Hepatic stellate cell (primary cell): ENCODE measurements at regions not wholly inside any gene's neighbourhood (a gene's known extent, or its start where the extent isn't known, plus 50 kb on each side); places are given as distances from the start of the nearest gene placed in this dataset.
"Not testable (repeated sequence)": the region's sequence is repeated elsewhere in the genome, so short reads cannot be mapped to it uniquely, and the experiment has no call there.

ENCODE experiments used
- DNase-seq: peaks from one replicate; pipeline ENCODE4 v3.0.0; 2011; ENCODE audit warnings: low spot score

DNA sequence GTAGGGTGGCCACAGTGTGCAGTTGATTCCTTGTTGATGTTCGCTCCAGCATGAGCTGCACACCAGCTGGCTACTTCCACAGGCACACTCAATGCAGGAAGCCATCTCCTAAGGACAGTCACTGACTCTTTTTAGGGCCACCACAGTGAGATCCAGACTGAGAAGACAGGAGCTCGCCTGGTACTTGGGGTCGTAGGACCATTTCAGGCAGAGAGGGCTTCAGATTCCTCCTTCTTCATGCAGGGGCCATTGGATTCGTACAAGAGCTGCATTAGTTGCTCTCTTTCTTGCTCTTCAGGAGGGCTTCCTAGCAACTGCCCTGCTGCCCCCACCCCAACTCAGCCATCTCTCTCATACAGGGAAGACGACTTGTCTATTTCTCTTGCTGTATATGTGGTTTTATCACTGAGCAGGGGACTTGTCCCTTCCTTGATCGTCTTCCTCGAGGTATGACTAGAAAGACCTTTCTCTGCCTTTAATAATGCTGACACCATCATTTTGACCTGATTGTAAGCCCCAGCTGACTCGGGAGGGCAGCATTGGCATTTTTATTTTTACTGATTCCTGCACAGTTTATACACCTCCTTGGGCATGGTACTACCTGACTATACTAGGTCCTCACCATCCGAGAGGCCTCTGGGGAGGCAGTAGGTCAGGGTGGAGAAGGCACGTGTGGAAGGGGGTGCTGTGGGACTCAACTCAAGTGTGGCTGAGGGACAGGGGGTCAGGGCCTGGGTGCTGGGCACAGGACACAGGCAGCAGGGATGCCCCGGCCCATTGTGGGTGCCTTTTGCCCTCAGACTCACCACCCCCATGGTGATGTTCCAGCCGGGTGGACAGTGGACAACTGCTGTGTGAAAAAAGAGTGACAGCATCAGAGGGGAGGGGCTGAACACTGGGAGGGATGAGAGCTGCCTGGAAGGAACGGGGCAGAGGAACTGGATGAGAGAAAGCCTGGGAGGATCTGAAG lies 136.7 kb upstream of the ZNF746 start:
- no peak for DNase-seq

DNA sequence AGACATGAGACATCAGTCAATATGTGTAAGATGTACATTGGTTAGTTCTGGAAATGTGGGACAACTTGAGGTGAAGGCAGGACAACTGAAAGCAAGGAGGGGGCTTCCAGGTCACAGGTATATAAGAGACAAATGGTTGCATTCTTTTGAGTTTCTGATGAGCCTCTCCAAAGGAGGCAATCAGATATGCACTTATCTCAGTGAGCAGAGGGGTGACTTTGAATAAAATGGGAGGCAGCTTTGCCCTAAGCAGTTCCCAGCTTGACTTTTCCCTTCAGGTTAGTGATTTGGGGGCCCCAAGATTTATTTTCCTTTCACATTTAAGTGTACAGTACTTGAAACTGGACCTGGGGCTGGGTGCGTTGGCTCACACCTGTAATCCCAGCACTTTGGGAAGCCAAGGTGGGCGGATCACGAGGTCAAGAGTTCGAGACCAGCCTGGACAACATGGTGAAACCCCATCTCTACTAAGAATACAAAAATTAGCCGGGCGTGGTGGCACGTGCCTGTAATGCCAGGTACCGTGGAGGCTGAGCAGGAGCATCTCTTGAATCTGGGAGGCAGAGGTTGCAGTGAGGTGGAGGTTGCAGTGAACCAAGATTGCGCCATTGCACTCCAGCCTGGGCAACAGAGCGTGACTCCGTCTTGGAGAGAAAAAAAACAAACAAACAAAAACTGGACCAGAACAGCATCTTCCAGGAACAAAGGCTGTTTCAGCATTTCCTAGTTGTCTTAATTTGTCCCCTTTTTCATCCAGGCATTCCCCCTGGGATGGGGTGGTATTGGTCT lies 130.9 kb upstream of the ZNF746 start:
- DNase-seq = not testable (repeated sequence)

DNA sequence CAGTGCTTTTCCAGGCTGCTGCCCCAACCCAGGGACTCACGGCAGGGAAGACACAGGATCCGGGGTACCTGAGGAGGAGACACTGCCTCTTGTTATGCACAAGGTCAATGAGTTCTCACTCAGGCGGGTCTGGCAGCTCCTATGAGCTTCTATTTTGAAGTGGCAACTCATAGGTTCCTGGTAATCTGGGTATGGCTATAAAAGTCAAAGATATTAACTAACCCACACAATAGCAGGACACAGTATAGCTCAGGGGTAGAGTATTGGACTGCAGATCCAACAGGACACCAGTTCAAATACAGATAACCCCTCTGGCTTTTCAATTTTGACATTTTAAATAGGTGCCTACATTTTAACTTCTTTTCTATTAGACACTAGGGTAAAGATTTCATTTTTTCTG lies 130.3 kb upstream of the ZNF746 start:
- DNase-seq = no peak

DNA sequence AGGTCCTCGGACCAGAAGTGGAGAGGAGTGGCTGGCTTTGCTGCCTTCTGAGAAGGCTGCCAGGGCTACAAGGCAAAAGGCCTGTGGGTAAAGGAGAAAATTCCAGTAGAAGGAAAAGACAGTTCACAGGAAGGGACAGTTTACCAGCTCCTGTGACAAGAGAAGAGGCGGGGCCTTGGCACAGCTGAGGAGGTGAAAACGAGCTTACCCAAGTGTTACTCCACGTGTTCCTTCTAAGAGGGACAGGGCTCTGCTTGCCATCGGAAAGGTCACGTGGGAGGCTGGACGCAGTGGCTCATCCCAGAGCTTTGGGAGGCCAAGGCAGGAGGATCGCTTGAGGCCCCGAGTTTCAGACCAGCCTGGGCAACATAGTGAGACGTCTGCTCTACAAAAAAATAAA lies 129.4 kb upstream of the ZNF746 start:
- DNase-seq = no peak

DNA sequence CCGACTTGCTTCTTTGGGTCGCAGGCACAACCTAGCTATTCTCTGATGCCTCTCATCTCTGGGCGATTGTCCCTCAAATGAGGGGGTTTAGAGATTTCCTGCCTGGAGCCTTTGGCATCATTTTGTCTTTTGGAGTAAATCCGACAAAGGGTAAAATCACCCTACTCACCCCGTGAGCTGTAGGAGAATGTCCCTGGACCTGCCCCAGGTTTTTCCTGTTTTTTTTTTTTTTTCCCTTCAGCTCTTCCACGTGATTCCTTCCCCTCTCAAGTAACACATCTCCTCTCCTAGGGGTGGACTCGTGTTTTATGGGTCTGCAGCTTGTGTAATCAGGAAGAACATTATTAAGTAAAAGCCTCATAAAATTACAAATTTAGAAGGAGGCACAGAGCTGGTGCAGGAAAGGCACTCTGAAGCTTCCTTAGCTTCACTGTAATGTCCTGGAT lies 128.4 kb upstream of the ZNF746 start:
- DNase-seq = no peak

DNA sequence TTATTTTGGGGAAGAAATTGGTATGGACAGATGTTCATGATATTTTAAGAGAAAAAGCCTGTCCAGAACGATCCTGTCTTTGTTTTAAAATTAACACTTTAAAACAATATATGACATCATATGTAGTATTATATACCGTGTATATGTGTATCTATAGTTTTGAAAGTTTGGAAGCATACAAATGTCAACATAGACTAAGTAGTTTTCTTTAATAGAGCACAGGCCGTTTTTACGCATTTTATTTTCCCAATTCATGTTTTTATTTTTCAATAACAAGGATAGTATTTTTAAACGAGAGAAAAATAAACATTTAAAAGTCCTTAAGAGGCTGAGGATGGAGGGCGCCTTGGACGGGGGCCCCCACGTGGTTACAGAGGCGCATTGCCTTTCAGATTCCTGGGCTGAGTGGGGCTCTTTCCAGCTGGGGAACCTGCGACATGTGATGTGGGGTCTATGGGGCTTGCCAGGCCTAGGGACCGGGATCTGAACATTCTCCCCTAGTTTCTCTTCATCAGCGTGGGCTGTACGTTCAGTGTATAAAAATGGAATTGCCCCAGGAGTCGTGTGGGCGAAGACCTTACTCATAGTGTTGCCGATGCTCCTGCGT lies 127.8 kb upstream of the ZNF746 start:
- DNase-seq = peak; percentile 71

DNA sequence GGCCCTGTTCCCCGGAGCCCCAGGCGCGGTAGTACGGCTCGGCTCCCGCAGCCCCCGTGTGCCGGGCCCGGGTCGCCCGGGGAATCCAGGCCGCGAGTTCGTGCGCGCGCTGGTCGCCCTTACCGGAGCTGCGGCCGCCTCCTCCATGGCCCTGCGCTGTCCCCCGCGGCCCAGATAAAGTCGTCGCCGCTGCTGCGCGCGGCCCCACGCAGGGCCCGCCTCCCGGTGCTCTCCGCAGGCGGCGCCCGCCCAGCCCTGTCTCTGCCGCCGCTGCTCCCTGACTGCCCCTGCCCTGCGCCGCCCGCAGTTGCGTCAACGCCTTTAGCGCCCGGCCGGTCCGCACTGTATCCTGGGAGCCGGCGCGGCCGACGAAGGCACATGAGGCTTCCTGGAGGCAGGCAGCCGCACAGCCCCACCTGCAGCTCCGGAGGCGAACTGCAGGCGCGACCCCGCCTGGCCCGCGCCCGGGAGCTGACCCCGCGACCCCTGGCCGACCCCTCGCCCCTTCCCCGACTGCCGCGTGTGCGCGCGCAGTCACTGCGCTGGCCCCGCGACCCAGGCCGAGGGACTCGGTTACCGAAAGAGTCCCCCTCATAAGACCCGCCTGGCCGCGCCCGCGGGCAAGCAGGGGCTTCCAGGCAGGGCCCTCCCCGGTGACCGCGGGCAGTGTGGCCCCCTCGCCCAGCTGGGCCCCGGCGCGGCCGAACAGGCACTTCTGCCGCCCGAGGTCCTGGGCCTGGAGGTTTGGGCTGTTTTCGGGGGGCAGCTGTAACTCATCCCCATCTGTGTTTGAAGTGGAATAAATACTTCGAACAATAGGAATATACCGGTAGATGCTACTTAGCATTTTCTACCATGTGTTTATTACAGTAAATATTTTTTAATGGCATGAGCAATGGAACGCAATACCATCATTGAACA lies 127.1 kb upstream of the ZNF746 start:
- peak; percentile 88 for DNase-seq

DNA sequence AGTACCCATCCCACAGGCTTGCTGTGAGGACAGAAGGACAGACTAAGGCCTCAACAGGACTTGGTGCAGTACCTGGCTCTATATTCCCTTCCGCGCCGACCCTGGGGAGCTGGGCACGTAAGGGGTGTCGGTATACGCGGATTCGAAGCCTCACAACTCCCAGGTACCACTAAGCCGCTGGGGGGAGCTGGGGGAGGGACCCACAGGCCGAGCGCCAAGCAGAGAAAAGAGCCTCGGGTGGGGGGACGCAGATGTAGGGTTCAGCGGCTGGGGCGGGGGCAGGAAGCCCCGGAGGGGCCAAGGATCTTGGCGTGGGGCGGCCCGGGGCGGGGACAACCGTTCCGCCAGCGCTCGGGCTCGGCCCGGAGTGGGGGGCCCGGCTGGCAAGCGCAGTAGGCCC lies 126.4 kb upstream of the ZNF746 start:
- peak; percentile 25 for DNase-seq

DNA sequence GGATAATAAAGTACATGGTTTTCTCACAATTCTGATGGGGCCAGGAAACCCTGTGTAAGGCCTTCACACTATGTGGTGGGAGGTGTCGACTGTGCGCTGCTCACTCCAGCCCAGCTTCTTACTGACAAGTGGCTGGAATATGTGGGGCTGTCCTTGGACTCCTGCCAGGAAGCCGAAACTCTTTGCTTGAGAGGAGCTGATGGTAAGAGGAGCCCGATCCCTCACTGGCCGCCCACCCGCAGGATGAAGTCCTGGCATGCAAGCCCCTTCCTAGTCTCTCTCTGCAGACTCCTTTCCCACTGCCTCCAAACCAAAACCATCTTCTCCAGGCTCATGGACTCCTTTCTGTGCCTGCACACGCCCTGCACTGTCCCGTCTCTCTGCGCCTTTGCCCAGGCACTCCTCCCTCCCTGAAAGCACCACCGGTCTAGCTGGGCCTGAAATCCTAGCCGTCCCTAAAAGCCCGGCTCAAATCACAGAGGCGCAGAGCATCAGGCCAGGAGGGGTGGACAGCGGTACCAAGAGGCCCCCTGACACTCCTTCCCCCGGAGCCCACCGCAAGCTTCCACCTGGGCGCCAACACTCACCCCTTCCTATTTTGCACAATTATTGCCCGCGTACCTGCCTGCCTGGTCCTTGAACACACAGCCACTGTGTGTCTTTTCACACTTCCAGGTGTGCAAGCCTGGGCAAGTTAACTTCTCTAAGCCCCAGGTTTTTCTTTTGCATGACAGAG lies 125.8 kb upstream of the ZNF746 start:
- not testable (repeated sequence) for DNase-seq

DNA sequence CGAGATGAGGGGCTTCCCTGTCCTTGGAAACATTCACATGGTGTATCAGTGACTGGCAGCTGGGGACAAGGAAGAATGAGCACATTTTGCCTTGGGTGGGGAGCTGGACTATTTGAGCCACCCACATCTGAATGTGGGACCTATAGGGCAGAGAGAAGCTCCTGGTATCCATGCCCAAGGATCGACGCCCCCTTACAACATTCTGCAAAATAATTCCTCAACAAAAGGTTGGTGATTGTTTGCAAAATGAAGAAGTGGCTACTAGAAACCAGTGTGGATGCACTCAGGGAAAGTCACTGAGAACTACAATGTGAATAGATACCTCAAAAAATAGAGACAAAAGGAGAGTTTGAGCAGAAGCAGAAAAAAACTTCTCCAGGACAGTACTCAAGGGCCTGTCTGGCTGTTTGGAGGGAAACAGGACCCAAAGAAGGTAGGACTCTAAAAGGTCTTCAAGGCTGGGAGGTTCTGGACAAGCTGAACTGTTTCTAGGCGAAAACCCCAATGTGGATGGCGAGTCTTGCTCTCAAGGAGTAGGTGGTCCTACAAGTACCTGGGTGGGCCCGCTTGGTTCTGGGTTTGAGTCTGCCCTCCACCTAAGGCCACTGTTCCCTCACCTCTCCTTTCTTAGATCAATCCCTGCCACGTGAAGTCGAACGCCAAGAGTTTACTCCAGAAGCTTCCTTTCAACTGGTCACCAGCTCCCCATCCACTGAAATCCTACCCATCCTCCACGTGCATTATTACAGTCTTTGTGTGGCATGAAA lies 125.0 kb upstream of the ZNF746 start:
- DNase-seq = no peak

DNA sequence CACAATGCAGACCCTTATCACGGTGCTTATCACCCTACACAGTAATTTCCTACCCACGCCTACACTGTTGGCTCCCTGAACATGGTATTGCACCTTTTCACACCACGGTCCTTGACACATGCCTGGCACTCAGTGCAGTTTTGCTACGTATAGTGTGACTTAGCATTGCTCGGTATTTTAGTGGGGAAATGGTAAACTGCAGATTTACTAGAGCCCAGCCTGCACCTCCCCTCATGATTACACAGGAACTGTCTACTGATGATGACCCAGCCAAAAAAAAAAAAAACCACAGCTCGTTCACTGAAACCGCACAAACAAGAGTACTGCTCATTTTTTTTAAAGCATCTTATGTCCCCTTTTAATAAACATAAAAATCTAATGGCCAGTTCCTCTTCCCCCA lies 124.2 kb upstream of the ZNF746 start:
- DNase-seq = no peak

DNA sequence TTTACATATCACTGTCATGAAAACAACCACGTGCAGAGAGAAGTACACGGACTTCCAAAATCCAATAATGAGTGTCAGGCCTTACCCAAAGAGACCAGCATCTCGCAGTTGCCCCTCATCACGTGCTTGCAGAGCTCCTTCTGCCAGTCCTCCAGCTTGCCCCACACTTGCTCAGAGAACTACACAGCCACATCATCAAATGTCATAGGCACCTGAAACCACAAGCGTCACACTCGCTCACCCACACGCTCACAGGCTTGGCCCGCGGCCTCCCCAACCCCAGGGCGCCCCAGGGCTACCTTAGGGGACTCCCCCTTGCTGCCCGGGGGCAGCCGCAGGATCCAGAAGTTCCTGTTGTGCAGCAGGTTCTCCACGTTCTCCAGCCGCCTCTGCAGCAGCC lies 123.4 kb upstream of the ZNF746 start:
- DNase-seq = no peak

DNA sequence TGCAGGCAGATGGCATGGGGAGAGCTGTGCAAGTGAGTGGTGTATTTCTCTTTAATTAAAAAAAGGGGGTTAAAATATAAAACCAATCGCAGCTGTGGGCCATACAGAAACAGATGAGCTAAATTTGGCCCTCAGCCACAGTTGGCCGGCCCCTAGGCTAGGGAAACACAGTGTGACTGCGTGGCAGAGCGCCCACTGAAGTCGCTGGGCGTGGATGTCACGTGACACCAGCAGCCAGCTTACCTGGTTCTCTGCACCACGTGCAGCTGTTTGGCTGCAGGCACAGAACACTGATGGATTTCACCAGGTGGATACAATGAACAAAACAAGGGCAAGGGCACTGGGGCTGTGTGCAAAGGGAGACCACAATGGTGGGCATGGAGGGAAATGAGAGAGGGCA lies 119.3 kb upstream of the ZNF746 start:
- DNase-seq = no peak

DNA sequence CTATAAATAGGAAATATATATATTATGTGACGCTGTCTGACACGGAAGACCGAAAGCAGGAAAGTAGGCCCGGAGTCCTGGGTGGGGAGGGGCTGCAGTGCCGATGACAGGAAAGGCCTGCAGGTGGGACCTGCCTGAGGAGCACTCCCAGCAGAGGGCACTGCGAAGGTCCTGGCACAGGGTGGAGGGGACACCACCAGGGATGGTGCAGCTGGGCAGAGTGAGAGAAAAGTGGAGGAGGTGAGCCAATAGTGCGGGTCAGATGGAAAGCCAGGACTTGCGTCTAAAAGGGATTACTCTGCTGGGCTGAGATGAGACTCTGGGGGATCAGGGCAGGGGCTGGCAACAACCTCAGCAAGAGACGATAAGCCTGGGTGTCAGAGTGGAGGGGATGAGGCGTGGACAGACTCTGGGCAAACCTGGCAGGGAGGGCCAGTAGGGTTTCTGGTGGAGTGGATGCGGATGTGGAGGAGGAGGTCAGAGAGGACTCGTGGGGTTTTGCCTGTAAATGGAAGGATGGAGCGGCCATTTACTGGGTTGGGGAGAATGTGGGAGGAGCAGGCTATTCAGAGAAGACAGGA lies 118.2 kb upstream of the ZNF746 start:
- no peak for DNase-seq

DNA sequence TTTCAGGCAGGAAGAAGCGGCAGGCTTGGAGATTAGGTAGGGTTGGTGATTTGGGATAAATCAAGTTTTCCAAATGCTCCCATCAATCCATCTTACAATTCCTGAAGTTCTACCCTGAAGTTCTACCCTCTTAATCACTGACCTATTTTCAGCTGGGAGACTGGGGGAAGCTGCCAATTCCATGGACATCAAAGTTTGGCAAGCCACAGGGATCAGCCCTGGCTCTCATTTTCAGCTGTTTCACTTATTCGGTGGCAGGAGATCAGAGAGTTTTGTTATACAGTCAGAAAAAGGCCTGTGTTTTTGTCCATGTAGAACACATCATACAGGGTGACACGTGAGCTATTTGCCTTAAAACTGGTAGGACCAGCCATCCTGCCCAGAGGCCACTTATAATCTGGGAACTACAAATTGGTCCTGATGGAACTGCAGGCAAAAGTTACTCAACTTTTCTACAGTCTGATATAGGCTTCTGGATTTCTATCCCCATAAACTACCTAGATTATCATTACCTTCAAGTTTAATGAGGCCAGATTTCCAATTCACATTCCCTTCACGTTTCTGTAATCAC lies 112.9 kb upstream of the ZNF746 start:
- no peak for DNase-seq

DNA sequence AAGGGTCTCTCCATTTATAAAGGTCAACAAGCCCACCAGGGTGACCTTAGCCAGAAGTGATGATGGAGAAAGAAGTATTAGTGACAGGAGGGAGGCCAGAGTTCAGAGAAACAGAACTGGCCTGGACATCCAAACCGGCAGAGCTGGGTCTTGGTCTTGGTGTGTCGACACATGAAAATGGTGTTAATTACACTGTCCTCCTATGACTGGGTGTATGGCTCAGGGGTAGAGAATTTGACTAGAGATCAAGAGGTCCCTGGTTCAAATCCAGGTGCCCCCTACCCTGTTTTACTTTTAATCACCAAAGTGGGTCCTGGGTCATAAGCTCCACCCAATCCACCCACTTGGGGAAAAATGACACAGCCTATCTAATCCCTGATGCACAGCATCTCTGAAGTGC lies 110.6 kb upstream of the ZNF746 start:
- DNase-seq = no peak

DNA sequence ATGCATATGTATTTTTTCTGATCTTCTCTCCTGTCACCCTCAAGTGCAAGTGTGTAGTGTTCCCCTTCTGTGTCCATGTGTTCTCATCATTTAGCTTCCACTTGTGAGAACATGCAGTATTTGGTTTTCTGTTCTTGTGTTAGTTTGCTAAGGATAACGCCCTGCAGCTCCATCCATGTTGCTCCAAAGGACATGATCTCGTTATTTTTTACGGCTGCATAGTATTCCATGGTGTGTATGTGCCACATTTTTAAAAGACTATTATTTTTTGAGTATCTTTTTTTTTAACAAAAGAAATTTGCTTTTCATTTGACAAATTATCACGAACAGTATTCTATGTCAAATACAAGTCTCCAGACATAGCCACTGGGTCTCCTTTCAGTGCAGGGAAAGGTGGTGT lies 110.1 kb upstream of the ZNF746 start:
- no peak for DNase-seq

DNA sequence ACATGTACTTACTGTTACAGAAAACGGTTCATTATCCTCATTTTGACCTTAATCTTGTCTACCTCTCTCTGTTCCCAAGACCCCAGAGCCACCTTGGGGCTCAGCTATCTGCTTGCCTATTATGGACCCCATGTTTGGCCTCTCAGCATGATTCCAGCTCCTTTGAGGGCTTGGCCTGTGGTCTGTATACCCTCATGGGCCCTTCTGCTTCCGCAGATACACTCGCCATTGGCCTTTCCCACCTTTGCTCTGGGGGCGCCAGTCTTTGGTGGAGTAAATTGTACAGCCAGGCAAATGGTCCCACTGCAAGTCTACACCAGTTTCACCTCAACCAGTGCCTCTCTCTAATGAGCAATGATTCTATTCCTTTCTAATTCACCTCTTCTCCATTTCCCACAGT lies 109.2 kb upstream of the ZNF746 start:
- DNase-seq = no peak

DNA sequence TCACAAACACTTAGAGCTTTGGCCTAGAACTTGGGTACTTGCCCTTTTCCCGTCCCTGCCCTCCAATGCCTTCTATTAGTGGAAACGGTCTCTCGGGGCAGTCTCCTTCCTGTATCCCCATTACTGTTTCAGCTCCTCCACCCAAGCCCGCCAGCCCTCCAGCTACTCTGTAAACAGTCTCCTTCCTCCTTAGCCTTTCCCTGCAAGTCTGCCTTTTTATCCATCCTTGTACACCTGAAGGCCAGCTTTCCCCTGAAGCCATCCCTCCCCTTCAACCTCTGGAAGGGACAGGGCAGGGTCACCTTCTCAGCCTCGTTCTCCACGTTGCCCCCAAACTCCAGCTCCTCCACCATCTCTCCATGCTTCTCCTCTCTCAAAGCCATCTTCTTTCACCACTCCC lies 108.1 kb upstream of the ZNF746 start:
- no peak for DNase-seq
